HEK293 (cell line): ENCODE measurements at regions not wholly inside any gene's neighbourhood (a gene's known extent, or its start where the extent isn't known, plus 50 kb on each side); places are given as distances from the start of the nearest gene placed in this dataset.
"Not testable (repeated sequence)": the region's sequence is repeated elsewhere in the genome, so short reads cannot be mapped to it uniquely, and the experiment has no call there.

Source experiments
- CTCF ChIA-PET: fragments of 350-600 bp; formaldehyde crosslinking; extraction: SDS; loops from one replicate; lab custom pipeline; 2021; ENCODE audit warnings: antibody characterized with exemption; lab: Yijun Ruan, JAX
- POLR2A ChIA-PET: fragments of 300-600 bp; formaldehyde crosslinking; extraction: SDS; loops from one replicate; lab custom pipeline; 2020; ENCODE audit warnings: antibody characterized with exemption, inconsistent platforms; lab: Yijun Ruan, JAX
- H3K27ac ChIP-seq: fragments of 200-500 bp; sonication (Bioruptor generic); 2 replicates; pipeline ENCODE4 v1.5.1; 2014; ENCODE audit warnings: low read depth, low read length, control low read depth, inconsistent platforms; ENCODE audit errors: extremely low read depth
- H3K36me3 ChIP-seq, 2 experiments: fragments of 200-500 bp in 1 of 2; sonication (Bioruptor generic) in 1 of 2; 1 replicate in 1 of 2; 2 replicates in 1 of 2; pipeline ENCODE4 v1.5.1; 2014 to 2017; ENCODE audit warnings: inconsistent platforms in 2 of 2, low read length in 2 of 2; ENCODE audit not compliant: control insufficient read depth in 2 of 2, insufficient read depth in 1 of 2
- H3K4me1 ChIP-seq: fragments of 200-500 bp; sonication (Bioruptor generic); 2 replicates; pipeline ENCODE4 v1.5.1; 2014; ENCODE audit warnings: mild to moderate bottlenecking, low read length, inconsistent platforms; ENCODE audit not compliant: control insufficient read depth, insufficient read depth
- H3K4me3 ChIP-seq: 2 replicates; pipeline ENCODE4 v1.5.1; 2011; ENCODE audit warnings: low read depth, mild to moderate bottlenecking, control low read depth, low read length, moderate library complexity
- H3K9me3 ChIP-seq: fragments of 200-500 bp; sonication (Bioruptor generic); 2 replicates; pipeline ENCODE4 v1.5.1; 2014; ENCODE audit warnings: low read depth, low read length, inconsistent platforms; ENCODE audit not compliant: control insufficient read depth, insufficient read depth
- GLIS1 ChIP-seq: fragments of 450-650 bp; formaldehyde crosslinking; IDR thresholded peaks from 2 replicates; pipeline ENCODE4 v1.5.1; 2016; ENCODE audit warnings: missing biosample characterization, missing genetic modification characterization
- HIC1 ChIP-seq: fragments of 450-650 bp; formaldehyde crosslinking; IDR thresholded peaks from 2 replicates; pipeline ENCODE4 v1.5.1; 2016; ENCODE audit warnings: missing biosample characterization, missing genetic modification characterization
- MEIS1 ChIP-seq: sonication (generic); formaldehyde crosslinking; IDR thresholded peaks from 2 replicates; pipeline ENCODE4 v1.8.1; 2022; ENCODE audit warnings: missing genetic modification reagents, mild to moderate bottlenecking, borderline replicate concordance
- PRDM4 ChIP-seq: fragments of 450-650 bp; formaldehyde crosslinking; IDR thresholded peaks from 2 replicates; pipeline ENCODE4 v1.5.1; 2017; ENCODE audit warnings: missing biosample characterization, missing genetic modification characterization
- SCRT2 ChIP-seq: fragments of 450-650 bp; formaldehyde crosslinking; IDR thresholded peaks from 2 replicates; pipeline ENCODE4 v1.5.1; 2016; ENCODE audit warnings: missing biosample characterization, missing genetic modification characterization
- ZNF132 ChIP-seq: fragments of 450-650 bp; formaldehyde crosslinking; IDR thresholded peaks from 2 replicates; pipeline ENCODE4 v1.5.1; 2017; ENCODE audit warnings: missing biosample characterization, missing genetic modification characterization, borderline replicate concordance
- ZNF211 ChIP-seq: fragments of 450-650 bp; formaldehyde crosslinking; IDR thresholded peaks from 2 replicates; pipeline ENCODE4 v1.5.1; 2016; ENCODE audit warnings: low read depth, missing biosample characterization, missing genetic modification characterization
- ZNF274 ChIP-seq, 2 experiments: fragments of 200-500 bp in 1 of 2; fragments of 450-650 bp in 1 of 2; sonication (Bioruptor generic) in 1 of 2; formaldehyde crosslinking in 1 of 2; IDR thresholded peaks; 2 replicates each; pipeline versions ENCODE4 v1.5.1 to v1.6.1; 2014 to 2016; ENCODE audit warnings: borderline replicate concordance in 1 of 2, inconsistent platforms in 1 of 2, low read length in 1 of 2, missing biosample characterization in 1 of 2, missing genetic modification characterization in 1 of 2
- ZNF280D ChIP-seq: fragments of 450-650 bp; formaldehyde crosslinking; IDR thresholded peaks from 2 replicates; pipeline ENCODE4 v1.5.1; 2016; ENCODE audit warnings: missing biosample characterization, missing genetic modification characterization
- ZNF510 ChIP-seq: fragments of 450-650 bp; formaldehyde crosslinking; IDR thresholded peaks from 2 replicates; pipeline ENCODE4 v1.5.1; 2018; ENCODE audit warnings: mild to moderate bottlenecking, missing genetic modification characterization, missing biosample characterization; ENCODE audit not compliant: insufficient replicate concordance
- ZNF549 ChIP-seq: fragments of 450-650 bp; IDR thresholded peaks from 2 replicates; pipeline ENCODE4 v1.5.1; 2018; ENCODE audit warnings: missing biosample characterization, missing genetic modification characterization, mild to moderate bottlenecking, inconsistent platforms, moderate library complexity
- ZNF670 ChIP-seq: fragments of 450-650 bp; formaldehyde crosslinking; IDR thresholded peaks from 2 replicates; pipeline ENCODE4 v1.5.1; 2016; ENCODE audit warnings: missing biosample characterization, missing genetic modification characterization, low read depth
- ZNF792 ChIP-seq: fragments of 450-650 bp; formaldehyde crosslinking; IDR thresholded peaks from 2 replicates; pipeline ENCODE4 v1.5.1; 2016; ENCODE audit warnings: missing biosample characterization, missing genetic modification characterization

DNA sequence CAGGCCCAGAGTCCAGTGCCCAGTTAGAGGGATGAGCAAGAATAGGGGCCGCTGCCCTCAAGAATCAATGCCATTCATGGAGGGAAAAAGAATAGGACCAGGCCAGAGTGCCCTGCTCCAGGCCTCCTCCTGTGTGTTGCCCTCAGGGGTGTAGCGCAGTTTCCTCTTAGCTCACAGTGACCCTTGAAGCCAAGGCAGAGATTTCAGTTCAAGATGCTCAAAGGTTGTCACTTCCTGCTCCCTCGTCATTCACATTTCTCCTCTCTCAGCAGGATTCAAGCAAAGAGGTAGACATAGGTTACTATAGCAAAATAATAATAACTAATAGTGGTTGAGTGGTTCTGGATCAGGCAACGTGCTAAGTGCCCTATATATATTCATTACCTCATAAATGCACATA lies 55.1 kb upstream of the PELI2 start (continued):
- TF ChIP-seq ZNF792 (no peak), ZNF549 (no peak), PRDM4 (no peak), SCRT2 (tag by site-specific recombination) (no peak)

DNA sequence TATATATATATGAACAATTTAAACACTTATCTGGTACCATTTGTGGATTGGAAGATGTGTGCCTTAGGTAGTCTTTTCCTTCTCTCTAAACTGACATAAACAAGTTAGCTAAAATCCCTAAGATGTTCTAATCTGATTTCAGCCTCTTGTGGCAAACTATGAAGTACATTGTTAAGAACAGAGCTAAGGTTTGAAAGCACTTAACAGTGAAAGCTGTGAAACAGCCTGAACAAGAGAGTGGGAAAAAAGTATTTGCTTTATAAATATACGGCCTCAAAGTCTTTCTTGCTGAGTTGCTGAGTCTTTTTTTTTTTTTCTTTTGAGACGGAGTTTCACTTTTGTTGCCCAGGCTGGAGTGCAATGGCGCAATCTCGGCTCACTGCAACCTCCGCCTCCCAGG lies 53.7 kb upstream of the PELI2 start:
- H3K27ac ChIP-seq = no peak overlapping the region
- H3K9me3 ChIP-seq = no peaks in the 10 kb centered on the region
- TF ChIP-seq ZNF132 (tag by site-specific recombination) (no peak), MEIS1 (CRISPR knock-in tag) (no peak), HIC1 (tag by site-specific recombination) (no peak), ZNF274 (IDR thresholded peaks at IDR 0.05; ENCODE audit: low read length) (no peak), ZNF274 (tag by site-specific recombination; IDR thresholded peaks at IDR 0.05; ENCODE audit: borderline replicate concordance) (no peak), ZNF211 (tag by site-specific recombination) (no peak), ZNF510 (tag by site-specific recombination) (no peak), ZNF670 (tag by site-specific recombination) (no peak), ZNF280D (tag by site-specific recombination) (no peak), GLIS1 (tag by site-specific recombination) (no peak)
- ChIA-PET POLR2A (interaction anchor here (0.7 kb wide), 1 partner anchor 36 kb away, joined by 5 read pairs; no protein-coding TSS in a partner anchor), CTCF (no interaction called here)
- H3K4me3 ChIP-seq = no peak overlapping the region
- H3K36me3 ChIP-seq = no peaks in the 10 kb centered on the region
- no peaks in the 10 kb centered on the region for H3K4me1 ChIP-seq

DNA sequence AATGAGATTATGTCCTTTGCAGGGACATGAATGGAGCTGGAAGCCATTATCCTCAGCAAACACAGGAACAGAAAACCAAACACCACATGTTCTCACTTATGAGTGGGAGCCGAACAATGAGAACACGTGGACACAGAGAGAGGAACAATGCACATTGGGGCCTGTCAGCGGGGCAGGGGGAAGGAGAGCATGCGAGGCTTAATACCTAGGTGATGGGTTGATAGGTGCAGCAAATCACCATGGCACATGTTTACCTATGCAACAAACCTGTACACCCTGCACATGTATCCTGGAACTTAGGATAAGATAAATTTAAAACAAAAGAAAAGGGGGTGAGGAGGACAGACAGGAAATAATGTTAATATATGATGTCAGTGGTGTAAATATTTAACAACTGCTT lies 53.0 kb upstream of the PELI2 start:
- H3K9me3 ChIP-seq, H3K4me1 ChIP-seq, CTCF ChIA-PET, H3K36me3 ChIP-seq, POLR2A ChIA-PET, H3K4me3 ChIP-seq, H3K27ac ChIP-seq: not testable (repeated sequence)
